ENCODE measurements at regions not wholly inside any gene's neighbourhood (a gene's known extent, or its start where the extent isn't known, plus 50 kb on each side); places are given as distances from the start of the nearest gene placed in this dataset.

- no peak for TF ChIP-seq SAP30 (IDR thresholded peaks at IDR 0.05; ENCODE audit: insufficient read depth, insufficient replicate concordance, low read length)
- TF ChIP-seq EP300 (IDR thresholded peaks at IDR 0.05; ENCODE audit: borderline replicate concordance in 1 of 2, low read depth in 2 of 2, low read length in 2 of 2) = no peak
- peak; percentile 36; the same call in 1 of the 2 replicates for TF ChIP-seq ATF3 (IDR thresholded peaks at IDR 0.05; ENCODE audit: insufficient read depth, low read depth, low read length)
- TF ChIP-seq FOSL1 (IDR thresholded peaks at IDR 0.05; ENCODE audit: insufficient read depth, low read depth, low read length) = no peak
- no peak for TF ChIP-seq POLR2A (IDR thresholded peaks at IDR 0.05; ENCODE audit: control extremely low read depth in 1 of 2, low read depth in 2 of 2, low read length in 2 of 2)
- no peak for TF ChIP-seq TCF12 (IDR thresholded peaks at IDR 0.05; ENCODE audit: low read depth, low read length)
- TF ChIP-seq BACH1 (IDR thresholded peaks at IDR 0.05; ENCODE audit: low read length) = no peak
- TF ChIP-seq GABPA (IDR thresholded peaks at IDR 0.05; ENCODE audit: borderline replicate concordance, insufficient read depth, low read length) = no peak
- no peak for TF ChIP-seq ATF2 (IDR thresholded peaks at IDR 0.05; ENCODE audit: low read length)
- no peak for TF ChIP-seq SIRT6 (IDR thresholded peaks at IDR 0.05; ENCODE audit: low read length)
- TF ChIP-seq CTBP2 (IDR thresholded peaks at IDR 0.05; ENCODE audit: borderline replicate concordance, insufficient read depth, insufficient read length, low read length) = no peak
- TF ChIP-seq SIN3A (conservative IDR thresholded peaks at IDR 0.05 in 1 of 2, IDR thresholded peaks at IDR 0.05 in 1 of 2; ENCODE audit: low read depth in 1 of 2, low read length in 2 of 2) = no peak
- 0 out of 2 replicates have a peak, but pooled peaks have one; percentile 55 for TF ChIP-seq JUND (IDR thresholded peaks at IDR 0.05; ENCODE audit: low read length)
- no peak for TF ChIP-seq NRF1 (IDR thresholded peaks at IDR 0.05; ENCODE audit: low read depth, low read length)
- TF ChIP-seq BRCA1 (IDR thresholded peaks at IDR 0.05; ENCODE audit: low read depth, low read length) = no peak
- no peak for TF ChIP-seq GTF2F1 (IDR thresholded peaks at IDR 0.05; ENCODE audit: borderline replicate concordance, low read depth, low read length)
- no peak for TF ChIP-seq SP1 (IDR thresholded peaks at IDR 0.05; ENCODE audit: low read depth, low read length)
- TF ChIP-seq ASH2L (IDR thresholded peaks at IDR 0.05; ENCODE audit: low read length) = no peak
- no peak; the same call in 1 of the 2 replicates for TF ChIP-seq TBP (IDR thresholded peaks at IDR 0.05; ENCODE audit: low read depth, low read length)
Measured at GRCh38 chr15:70512772-70513362, 250.5 kb downstream of the UACA start (continued).

All from H1 (cell line).